ENCODE measurements at regions not wholly inside any gene's neighbourhood (a gene's known extent, or its start where the extent isn't known, plus 50 kb on each side); places are given as distances from the start of the nearest gene placed in this dataset.

DNA sequence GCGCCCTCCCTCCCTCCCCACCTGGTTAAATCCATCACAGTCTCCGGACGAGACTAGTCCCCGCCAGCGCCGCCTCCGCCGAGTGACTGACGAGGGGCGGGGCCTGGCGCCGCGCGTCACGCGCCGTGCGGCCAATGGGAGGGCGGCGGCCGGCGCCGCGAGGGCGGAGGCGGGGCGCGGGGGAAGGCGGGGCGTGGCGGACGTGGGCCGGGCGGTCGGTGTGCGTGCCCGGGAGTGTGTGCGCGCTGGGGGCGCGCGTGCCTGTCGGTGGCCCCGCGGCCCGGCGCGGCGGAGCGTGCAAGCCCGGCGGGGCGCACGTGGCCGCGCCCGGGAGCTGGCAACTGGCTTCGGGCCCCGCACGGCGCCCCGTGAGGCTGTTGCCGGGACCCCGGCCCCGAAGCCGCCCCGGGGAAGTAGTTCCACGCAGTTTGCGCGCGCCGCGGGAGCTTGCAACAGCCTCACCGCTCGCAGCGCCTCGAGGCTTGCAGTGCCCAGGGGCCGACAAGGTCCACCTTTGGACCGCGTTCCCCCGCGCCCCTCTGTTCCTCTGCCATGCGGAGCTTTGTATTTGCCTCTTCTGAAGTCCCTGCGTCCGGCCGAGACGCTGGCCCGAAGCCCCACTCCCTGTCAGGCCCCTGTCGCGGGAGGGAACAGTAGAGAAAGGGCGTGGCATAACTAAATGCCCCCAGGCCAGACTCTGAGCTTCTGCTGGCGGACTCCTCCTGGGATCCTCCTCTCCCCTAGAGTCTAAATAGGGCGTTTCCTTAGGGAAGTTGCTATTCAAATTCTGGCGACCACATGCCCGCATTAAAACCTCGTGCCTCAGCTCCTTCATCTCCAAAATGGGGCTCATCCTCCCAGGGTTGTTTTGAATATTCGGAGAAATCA lies 400.9 kb downstream of the SHQ1 start:
- FAIRE-seq, result peak; percentile 72
- peak; percentile 89 for DNase-seq (ENCODE audit: extremely low spot score, insufficient read length, low read depth)

DNA sequence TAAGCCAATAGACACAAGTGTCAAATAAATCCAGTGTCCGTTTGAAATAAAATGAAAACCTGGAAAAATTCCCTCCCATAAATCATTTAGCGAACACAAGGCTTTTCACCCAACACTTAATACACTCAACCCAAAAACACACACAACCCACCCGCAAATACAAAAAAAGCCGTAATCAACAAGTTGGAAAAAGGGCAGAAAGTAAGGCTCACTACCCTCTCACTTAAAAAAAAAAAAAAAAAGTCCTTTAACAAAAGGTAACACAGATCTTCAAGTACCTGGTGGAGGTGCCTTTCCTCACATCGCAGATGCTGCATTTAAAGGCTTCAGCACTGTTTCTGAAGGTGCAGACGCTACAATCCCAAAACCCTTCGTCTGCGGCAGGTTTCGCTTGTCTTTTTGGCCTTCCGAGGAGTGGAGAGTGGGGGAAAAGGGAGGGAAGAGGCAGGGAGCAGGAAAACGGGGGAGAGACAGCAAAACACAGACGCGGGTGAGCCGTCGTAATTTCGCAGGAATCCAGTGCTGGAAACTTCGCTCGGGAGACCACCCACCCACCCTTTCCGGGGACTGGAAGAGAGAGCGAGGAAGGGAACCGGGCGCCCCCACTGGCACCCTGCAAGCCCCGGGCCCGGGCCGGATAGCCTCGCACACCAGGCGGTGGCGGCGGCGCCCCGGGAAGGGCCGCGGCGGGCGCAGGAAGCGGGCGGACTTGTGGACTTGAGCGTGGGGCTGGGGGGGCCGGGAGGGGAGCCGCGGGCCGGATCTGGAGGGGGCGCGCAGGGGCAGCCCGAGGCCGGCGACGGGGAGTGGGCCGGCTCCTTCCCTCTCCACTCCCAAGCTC lies 401.8 kb downstream of the SHQ1 start, which contains the start of gene RYBP:
Gene RYBP (minus strand): TSS at position 404 of the 841 bp plus-strand sequence.
- peak; percentile 65 for FAIRE-seq
- DNase-seq (ENCODE audit: extremely low spot score, insufficient read length, low read depth), result no peak

GRCh38 chr3:72445827-72446217 lies 402.4 kb downstream of the SHQ1 start:
- FAIRE-seq (no peak), DNase-seq (ENCODE audit: extremely low spot score, insufficient read length, low read depth) (no peak)

- FAIRE-seq (peak; percentile 53), DNase-seq (ENCODE audit: extremely low spot score, insufficient read length, low read depth) (no peak)
These were observed 403.5 kb downstream of the SHQ1 start for GRCh38 chr3:72444656-72445223.

DNA sequence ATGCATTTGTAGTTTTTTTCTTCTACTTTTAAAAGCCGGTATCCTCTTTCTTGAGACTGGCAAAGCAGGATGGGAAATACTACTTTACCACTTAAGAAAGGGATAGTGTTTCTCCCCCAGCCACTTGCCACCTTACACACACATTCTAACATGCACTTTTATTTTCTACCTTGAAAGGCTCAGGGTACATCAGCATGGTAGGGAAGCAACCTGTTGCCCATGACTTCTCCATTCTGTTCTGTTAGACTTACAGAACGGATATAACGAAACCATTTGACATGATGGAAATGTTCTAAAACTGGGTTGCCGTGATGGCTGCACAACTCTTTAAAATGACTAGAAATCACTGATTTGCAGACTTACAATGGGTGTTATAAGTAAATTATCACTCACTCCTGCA lies 405.5 kb downstream of the SHQ1 start:
- FAIRE-seq (no peak), DNase-seq (ENCODE audit: extremely low spot score, insufficient read length, low read depth) (no peak)

DNA sequence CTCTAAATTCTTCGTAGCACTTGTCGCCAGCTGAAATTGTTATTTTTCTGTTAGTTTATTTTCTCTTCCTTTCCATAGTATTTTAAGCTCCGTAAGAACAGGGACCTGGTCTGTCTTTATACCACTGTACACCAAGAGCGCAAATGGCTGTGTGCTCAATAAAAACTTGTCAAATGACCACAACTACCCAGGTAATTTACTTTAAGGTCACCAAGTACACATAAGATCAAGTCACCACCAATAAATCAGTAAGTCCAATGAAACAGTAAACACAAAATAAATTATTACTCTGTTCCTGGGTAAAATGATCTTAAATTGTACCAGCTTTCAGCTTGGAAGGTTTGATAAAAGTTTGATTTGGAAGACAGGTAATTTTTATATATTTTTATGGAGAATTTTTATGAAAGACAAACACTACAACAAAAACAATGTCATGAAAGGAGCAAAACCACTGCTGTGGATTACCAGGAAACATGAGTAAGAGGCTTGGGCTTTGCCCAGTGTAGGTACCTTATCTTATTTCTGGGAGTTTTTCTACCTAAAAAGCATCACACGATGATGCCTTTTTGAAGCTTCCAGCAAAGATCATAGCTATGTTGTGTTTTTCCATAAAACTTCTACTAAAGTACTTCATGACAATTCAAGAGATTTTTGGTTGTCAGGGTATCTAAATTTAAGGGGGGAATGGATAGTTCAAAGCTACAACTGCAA lies 406.8 kb downstream of the SHQ1 start:
- FAIRE-seq (no peak), DNase-seq (ENCODE audit: extremely low spot score, insufficient read length, low read depth) (no peak)

DNA sequence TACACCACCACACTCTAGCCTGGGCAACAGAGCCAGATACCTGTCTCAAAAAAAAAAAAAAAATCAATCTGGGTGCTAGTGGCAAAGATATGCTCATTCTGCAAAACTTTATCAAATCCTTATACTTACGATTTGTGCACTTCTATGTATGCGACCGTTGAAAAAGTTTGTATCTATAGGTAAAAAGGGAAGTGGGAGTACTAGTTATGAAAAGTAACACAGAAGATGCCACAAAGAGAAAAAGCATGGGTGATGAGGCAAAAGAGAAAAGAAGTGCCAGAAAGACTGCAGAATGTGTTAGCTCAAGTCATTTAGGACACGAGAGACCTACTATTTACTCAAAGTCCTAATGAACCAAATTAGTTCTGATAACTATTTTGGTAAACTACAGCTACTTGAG lies 407.8 kb downstream of the SHQ1 start:
- peak; percentile 82 for FAIRE-seq

GRCh38 chr3:72439321-72440183 lies 408.7 kb downstream of the SHQ1 start:
- FAIRE-seq (peak; percentile 80), DNase-seq (ENCODE audit: extremely low spot score, insufficient read length, low read depth) (no peak)

More for the DNA sequence above, 407.8 kb downstream of the SHQ1 start:
- DNase-seq (ENCODE audit: extremely low spot score, insufficient read length, low read depth), result no peak

DNA sequence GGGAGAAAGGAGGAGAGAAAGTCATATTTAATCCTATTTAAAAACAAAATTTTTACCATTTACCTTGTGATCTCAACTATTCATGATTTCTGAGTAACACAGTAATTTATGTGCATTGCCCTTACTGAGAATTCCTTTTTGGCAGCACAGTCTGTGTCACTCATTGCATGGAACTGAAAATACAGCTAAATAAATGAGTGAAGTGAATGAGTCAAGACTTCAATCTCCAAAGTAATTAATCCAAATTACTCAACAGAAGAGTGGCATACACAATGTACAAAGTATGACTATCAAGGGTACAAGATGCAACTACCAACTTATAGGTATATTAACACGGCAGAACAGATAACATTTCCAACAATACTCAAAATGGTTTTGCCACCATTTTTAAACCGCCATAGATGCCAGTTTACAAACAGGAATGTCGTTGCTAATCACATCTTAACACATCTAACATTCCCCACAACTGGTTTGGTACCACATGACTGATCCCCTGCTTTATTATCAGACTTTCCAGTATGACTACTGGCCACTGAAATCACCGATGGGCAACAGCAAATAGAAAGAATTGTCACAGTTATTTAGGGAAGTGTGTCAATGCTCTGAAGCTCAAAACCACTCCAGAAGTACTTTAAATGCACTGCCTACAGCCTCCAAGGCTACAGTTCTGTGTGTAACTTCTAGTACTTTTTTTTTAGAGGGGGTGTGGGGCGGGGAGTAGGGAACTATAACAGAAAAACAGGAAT lies 410.4 kb downstream of the SHQ1 start:
- DNase-seq (ENCODE audit: extremely low spot score, insufficient read length, low read depth), result no peak
- FAIRE-seq, result no peak

GRCh38 chr3:72436863-72437592 lies 411.2 kb downstream of the SHQ1 start:
- FAIRE-seq (no peak), DNase-seq (ENCODE audit: extremely low spot score, insufficient read length, low read depth) (no peak)

DNA sequence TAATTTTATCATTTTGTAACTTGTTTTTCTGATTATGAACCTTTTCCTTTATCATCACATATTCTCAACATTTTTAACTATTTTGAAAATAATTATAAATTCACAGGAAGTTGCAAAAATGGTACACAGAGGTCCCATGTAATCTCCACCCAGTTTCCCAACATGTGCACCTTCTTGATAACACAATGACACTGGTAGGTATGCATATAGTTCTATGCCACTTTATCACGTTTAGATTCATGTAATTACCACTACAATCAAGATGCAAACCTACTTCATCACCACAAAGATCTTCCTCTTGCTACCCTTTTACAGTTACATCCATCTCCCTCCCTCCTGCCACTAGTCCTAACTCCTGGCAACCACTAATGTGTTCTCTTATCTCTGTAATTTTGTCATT lies 413.9 kb downstream of the SHQ1 start:
- FAIRE-seq (no peak), DNase-seq (ENCODE audit: extremely low spot score, insufficient read length, low read depth) (no peak)

GRCh38 chr3:72432246-72432645 lies 416.0 kb downstream of the SHQ1 start:
- DNase-seq (ENCODE audit: extremely low spot score, insufficient read length, low read depth) (no peak), FAIRE-seq (no peak)

DNA sequence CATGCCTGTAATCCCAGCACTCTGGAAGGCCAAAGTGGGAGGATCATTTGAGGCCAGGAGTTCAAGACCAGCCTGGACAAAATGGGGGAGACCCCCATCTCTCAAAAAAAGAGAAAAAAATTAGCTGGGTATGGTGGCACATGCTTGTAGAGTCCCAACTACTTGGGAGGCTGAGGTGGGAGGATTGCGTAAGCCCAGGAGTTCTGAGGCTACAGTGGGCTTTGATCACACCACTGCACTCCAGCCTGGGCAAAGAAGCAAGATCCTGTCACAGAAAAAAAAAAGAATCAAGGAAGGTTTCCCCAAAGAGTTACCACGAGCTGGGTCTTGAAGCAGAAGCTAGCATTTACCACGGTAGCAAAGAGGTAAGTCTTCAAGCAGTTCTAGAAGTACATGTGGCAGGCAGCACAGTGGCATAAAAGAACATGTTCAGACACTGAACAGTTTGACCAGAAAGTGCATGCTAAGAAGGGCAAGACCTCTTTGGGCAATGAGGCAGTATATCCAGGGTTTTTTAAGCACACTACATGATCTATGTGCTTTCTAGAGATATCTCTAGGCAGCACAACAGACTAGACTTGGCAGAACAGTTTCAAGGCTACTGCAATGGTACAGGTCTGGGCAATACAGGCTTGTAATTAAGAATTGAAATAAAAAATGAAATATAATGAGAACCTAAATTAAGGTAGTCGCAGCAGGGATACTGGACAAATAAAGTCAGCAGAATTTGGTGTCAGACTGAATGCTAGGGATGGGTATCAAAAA lies 418.5 kb downstream of the SHQ1 start:
- DNase-seq (ENCODE audit: extremely low spot score, insufficient read length, low read depth) (no peak), FAIRE-seq (no peak)

GRCh38 chr3:72428803-72429202 lies 419.4 kb downstream of the SHQ1 start:
- peak; percentile 48 for FAIRE-seq
- DNase-seq (ENCODE audit: extremely low spot score, insufficient read length, low read depth), result no peak

DNA sequence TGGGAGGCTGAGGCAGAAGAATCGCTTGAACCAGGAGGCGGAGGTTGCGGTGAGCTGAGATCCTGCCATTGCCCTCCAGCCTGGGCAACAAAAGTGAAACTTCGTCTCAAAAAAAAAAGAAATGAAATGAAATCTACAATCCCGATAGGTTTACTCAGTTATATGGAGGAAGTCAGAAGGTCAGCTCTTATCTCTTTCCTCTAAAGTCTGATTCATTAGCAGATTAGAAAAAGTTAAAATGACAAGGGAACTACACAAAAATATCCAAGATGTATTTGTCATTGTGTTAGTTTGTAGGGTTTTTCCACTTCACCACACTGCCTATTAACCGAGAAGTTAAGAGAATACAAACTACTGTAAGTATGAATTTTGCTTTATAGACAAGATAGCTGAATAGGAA lies 420.6 kb downstream of the SHQ1 start:
- FAIRE-seq (peak; percentile 72), DNase-seq (ENCODE audit: extremely low spot score, insufficient read length, low read depth) (no peak)

- FAIRE-seq, result peak; percentile 77
- DNase-seq (ENCODE audit: extremely low spot score, insufficient read length, low read depth), result no peak
These were observed 421.4 kb downstream of the SHQ1 start for GRCh38 chr3:72426618-72427397.

Data from GM18507 (cell line).